ENCODE measurements at regions not wholly inside any gene's neighbourhood (a gene's known extent, or its start where the extent isn't known, plus 50 kb on each side); places are given as distances from the start of the nearest gene placed in this dataset.

- no peak for DNase-seq (ENCODE audit: low read depth)
These were observed 57.9 kb upstream of the SELENOK start for GRCh38 chr3:53949541-53949940.

DNA sequence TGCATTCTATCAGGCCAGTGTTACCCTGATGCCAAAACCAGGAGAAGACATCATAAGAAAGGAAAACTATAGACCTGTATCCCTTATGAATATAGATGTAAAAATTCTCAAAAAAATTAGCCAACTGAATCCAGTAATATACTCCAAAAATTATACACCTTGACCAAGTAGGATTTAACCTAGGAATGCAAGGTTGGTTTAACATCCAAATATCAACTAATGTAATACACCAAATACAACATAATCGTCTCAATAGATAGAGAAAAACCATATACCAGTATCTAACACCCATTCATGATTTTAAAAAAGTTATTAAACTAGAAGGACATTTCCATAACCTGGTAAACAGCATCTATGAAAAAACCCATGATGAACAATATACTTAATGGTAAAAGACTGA, 56.5 kb upstream of the SELENOK start:
- DNase-seq (ENCODE audit: low read depth), result no peak

GRCh38 chr3:53944028-53944427, 52.4 kb upstream of the SELENOK start:
- no peak for DNase-seq (ENCODE audit: low read depth)

DNA sequence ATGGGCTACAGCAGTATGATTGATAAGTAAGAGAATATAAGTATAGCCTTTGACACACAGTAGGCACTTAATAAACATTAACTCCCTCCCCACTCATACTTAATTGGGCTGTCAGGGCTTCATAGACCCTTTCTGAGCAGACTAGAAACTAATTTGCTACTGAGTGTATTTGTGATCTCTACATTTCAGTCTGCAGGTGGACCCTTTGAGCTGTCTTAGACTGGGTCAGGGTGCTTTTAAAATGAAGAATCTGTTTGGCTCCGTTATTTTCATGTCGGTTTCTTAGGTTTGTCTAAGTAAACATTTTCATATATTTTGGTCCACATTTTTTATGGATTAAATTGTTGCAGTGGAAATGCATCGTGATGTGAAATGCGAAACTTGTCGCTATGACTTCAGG, 50.3 kb upstream of the SELENOK start:
- peak; percentile 20 for DNase-seq (ENCODE audit: low read depth)

All from forelimb muscle (tissue), 1 donor.